ENCODE measurements at regions not wholly inside any gene's neighbourhood (a gene's known extent, or its start where the extent isn't known, plus 50 kb on each side); places are given as distances from the start of the nearest gene placed in this dataset.

GRCh38 chr4:134057356-134057755, 144.2 kb downstream of the PABPC4L start:
- TF ChIP-seq JUN (CRISPR knock-in tag; IDR thresholded peaks at IDR 0.05) (no peak), CTCF (IDR thresholded peaks at IDR 0.05) (no peak), ZNF232 (CRISPR knock-in tag; IDR thresholded peaks at IDR 0.05) (no peak), MLX (CRISPR knock-in tag; IDR thresholded peaks at IDR 0.05) (no peak), GABPB1 (CRISPR knock-in tag; IDR thresholded peaks at IDR 0.05) (no peak), PREB (CRISPR knock-in tag; IDR thresholded peaks at IDR 0.05; ENCODE audit: borderline replicate concordance) (no peak)

All from WTC11 (cell line).